ENCODE measurements at regions not wholly inside any gene's neighbourhood (a gene's known extent, or its start where the extent isn't known, plus 50 kb on each side); places are given as distances from the start of the nearest gene placed in this dataset.
"Not testable (repeated sequence)": the region's sequence is repeated elsewhere in the genome, so short reads cannot be mapped to it uniquely, and the experiment has no call there.

- DNase-seq: no peak
These were observed 99.5 kb downstream of the FMR1NB start for GRCh38 chrX:148080593-148080992.

- no peak for DNase-seq
These were observed 103.5 kb downstream of the FMR1NB start for GRCh38 chrX:148084611-148085010.

GRCh38 chrX:148120151-148120550, 139.0 kb downstream of the FMR1NB start:
- no peak for DNase-seq

- no peak for DNase-seq
These were observed 140.0 kb downstream of the FMR1NB start for GRCh38 chrX:148120999-148121623.

- DNase-seq: not testable (repeated sequence)
These were observed 147.9 kb downstream of the FMR1NB start for GRCh38 chrX:148128872-148129505.

- DNase-seq: no peak
These were observed 152.1 kb downstream of the FMR1NB start for GRCh38 chrX:148133105-148133725.

GRCh38 chrX:148134578-148134977, 153.4 kb downstream of the FMR1NB start:
- no peak for DNase-seq

GRCh38 chrX:148135738-148136137, 154.6 kb downstream of the FMR1NB start:
- no peak for DNase-seq

GRCh38 chrX:148146121-148146520, 165.0 kb downstream of the FMR1NB start:
- no peak for DNase-seq

- DNase-seq: no peak
These were observed 175.8 kb downstream of the FMR1NB start for GRCh38 chrX:148156986-148157385.

GRCh38 chrX:148159796-148160195, 178.7 kb downstream of the FMR1NB start:
- DNase-seq: no peak

- no peak for DNase-seq
These were observed 180.6 kb downstream of the FMR1NB start for GRCh38 chrX:148161701-148162100.

GRCh38 chrX:148185631-148186030, 204.5 kb downstream of the FMR1NB start:
- no peak for DNase-seq

- DNase-seq: no peak
These were observed 211.4 kb downstream of the FMR1NB start for GRCh38 chrX:148192547-148192946.

GRCh38 chrX:148193759-148194158, 212.6 kb downstream of the FMR1NB start:
- no peak for DNase-seq

GRCh38 chrX:148203531-148203930, 222.4 kb downstream of the FMR1NB start:
- DNase-seq: no peak

GRCh38 chrX:148204195-148204594, 223.1 kb downstream of the FMR1NB start:
- no peak for DNase-seq

- no peak for DNase-seq
These were observed 233.6 kb downstream of the FMR1NB start for GRCh38 chrX:148214786-148215185.

GRCh38 chrX:148215726-148216125, 234.6 kb downstream of the FMR1NB start:
- no peak for DNase-seq

GRCh38 chrX:148223361-148223760, 242.2 kb downstream of the FMR1NB start:
- no peak for DNase-seq

GRCh38 chrX:148228521-148228920, 247.4 kb downstream of the FMR1NB start:
- no peak for DNase-seq

GRCh38 chrX:148229801-148230303, 248.7 kb downstream of the FMR1NB start:
- DNase-seq: no peak

- DNase-seq: no peak
These were observed 240.4 kb upstream of the AFF2 start for GRCh38 chrX:148259990-148260389.

- DNase-seq: no peak
These were observed 234.6 kb upstream of the AFF2 start for GRCh38 chrX:148265829-148266228.

All from activated CD4-positive, alpha-beta T cell treated with anti-CD3 and anti-CD28 coated beads for 1 hour (primary cell).